Mucosa of descending colon (tissue), 3 donors: ENCODE measurements at regions not wholly inside any gene's neighbourhood (a gene's known extent, or its start where the extent isn't known, plus 50 kb on each side); places are given as distances from the start of the nearest gene placed in this dataset.

Source experiments
- ATAC-seq: fragments of 200-7000 bp; cut with Tn5 transposase; one replicate; pipeline ENCODE4 v1.9.1; 2020; ENCODE audit warnings: mild to moderate bottlenecking, moderate library complexity
- DNase-seq, 3 donors: peaks; one replicate each; pipeline ENCODE4 v3.0.0-alpha.2; 2020
- H3K36me3 ChIP-seq: fragments of 200-600 bp; one replicate; pipeline ENCODE4 v1.8.0; 2021; ENCODE audit warnings: low read depth, mild to moderate bottlenecking
- H3K4me1 ChIP-seq: fragments of 200-600 bp; one replicate; pipeline ENCODE4 v1.8.0; 2021; ENCODE audit warnings: low read depth, mild to moderate bottlenecking
- H3K4me3 ChIP-seq: fragments of 200-600 bp; one replicate; pipeline ENCODE4 v1.8.0; 2021; ENCODE audit warnings: mild to moderate bottlenecking
- H3K9me3 ChIP-seq: fragments of 200-600 bp; one replicate; pipeline ENCODE4 v1.8.0; 2021; ENCODE audit warnings: mild to moderate bottlenecking
- CTCF ChIP-seq: fragments of 200-600 bp; IDR thresholded peaks from one replicate; pipeline ENCODE4 v1.8.0; 2022; ENCODE audit warnings: antibody characterized with exemption, mild to moderate bottlenecking
- intact Hi-C, 2 donors: fragments of 100-400 bp; cut with DNase I in 1 of 2; cut with micrococcal nuclease in 1 of 2; formaldehyde crosslinking; loops; one replicate each; pipeline versions ENCODE4 v1.11.0 to v1.11.1; 2022; cut with DNase I, micrococcal nuclease
- donor health status: DM: no; HTN: no; CAD: no; lungs with moderate emphysema.
- donor health status: DM: no; HTN: no; CAD: no.
- donor health status: DM: no; HTN: yes; CAD: no.

- Histone ChIP-seq H3K4me3 (no peak overlapping the region), H3K9me3 (no peaks in the 10 kb centered on the region), H3K4me1 (no peaks in the 10 kb centered on the region), H3K36me3 (no peaks in the 10 kb centered on the region)
- no peak for TF ChIP-seq CTCF
- intact Hi-C loops: no loop called here
- DNase-seq (no peak), ATAC-seq (no peak)
Observed at GRCh38 chr1:79662596-79662995, 656.1 kb upstream of the ADGRL4 start.

- ATAC-seq (no peak), DNase-seq (no peak)
- intact Hi-C loops: no loop called here
- H3K4me3 ChIP-seq: no peak overlapping the region
- no peaks in the 10 kb centered on the region for H3K4me1 ChIP-seq
- no peak for TF ChIP-seq CTCF
- no peaks in the 10 kb centered on the region for H3K9me3 ChIP-seq
- no peaks in the 10 kb centered on the region for H3K36me3 ChIP-seq
Observed at GRCh38 chr1:79660129-79660528, 653.6 kb upstream of the ADGRL4 start.

GRCh38 chr1:79657951-79658658, 651.6 kb upstream of the ADGRL4 start:
- Histone ChIP-seq H3K4me3 (no peak overlapping the region), H3K36me3 (no peaks in the 10 kb centered on the region), H3K4me1 (no peaks in the 10 kb centered on the region), H3K9me3 (no peaks in the 10 kb centered on the region)
- ATAC-seq (no peak), DNase-seq (no peak)
- intact Hi-C loops: no loop called here
- TF ChIP-seq CTCF: no peak

GRCh38 chr1:79655876-79656275, 649.3 kb upstream of the ADGRL4 start:
- intact Hi-C loops: no loop called here
- no peaks in the 10 kb centered on the region for H3K9me3 ChIP-seq
- H3K4me1 ChIP-seq: no peaks in the 10 kb centered on the region
- TF ChIP-seq CTCF: no peak
- no peak for ATAC-seq
- no peak overlapping the region for H3K4me3 ChIP-seq
- H3K36me3 ChIP-seq: no peaks in the 10 kb centered on the region
- DNase-seq: no peak

GRCh38 chr1:79652426-79652825, 645.9 kb upstream of the ADGRL4 start:
- Histone ChIP-seq H3K4me1 (no peaks in the 10 kb centered on the region), H3K36me3 (no peaks in the 10 kb centered on the region), H3K4me3 (no peak overlapping the region), H3K9me3 (no peaks in the 10 kb centered on the region)
- intact Hi-C loops: no loop called here
- ATAC-seq: no peak
- no peak for DNase-seq
- TF ChIP-seq CTCF: no peak

- H3K4me3 ChIP-seq: no peak overlapping the region
- no peaks in the 10 kb centered on the region for H3K4me1 ChIP-seq
- ATAC-seq (no peak), DNase-seq (no peak)
- no peaks in the 10 kb centered on the region for H3K36me3 ChIP-seq
- no peak for TF ChIP-seq CTCF
- no peaks in the 10 kb centered on the region for H3K9me3 ChIP-seq
- intact Hi-C loops: no loop called here
Observed at GRCh38 chr1:79648126-79648525, 641.6 kb upstream of the ADGRL4 start.
